ENCODE measurements at regions not wholly inside any gene's neighbourhood (a gene's known extent, or its start where the extent isn't known, plus 50 kb on each side); places are given as distances from the start of the nearest gene placed in this dataset.
A peak's percentile ranks its signal among the peaks of the same experiment; 100 is the strongest.

DNA sequence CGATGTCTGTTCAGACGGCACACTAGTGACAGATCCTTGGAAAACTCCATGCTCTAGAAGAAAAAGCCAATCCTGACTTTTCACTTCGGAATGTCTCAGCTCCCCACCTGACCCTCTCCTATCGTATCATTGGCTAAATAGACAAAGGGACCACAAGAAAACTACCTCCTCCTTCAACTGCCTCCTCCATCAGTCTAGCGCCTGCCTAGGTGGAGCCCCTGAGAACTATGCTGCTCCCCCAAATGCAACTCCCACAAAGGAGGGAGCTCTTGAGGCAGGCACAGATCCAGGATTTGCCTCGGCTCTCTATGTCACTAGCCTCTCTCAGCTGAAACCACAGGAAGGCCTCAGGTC, 148.4 kb downstream of the TOMM20 start:
- DNase-seq (ENCODE audit: low spot score), result no peak
- ATAC-seq, result peak; percentile 43
- intact Hi-C loops (cut with DNase I), result loop anchor here (10.0 kb wide), 1 partner anchor 255 kb away; no protein-coding TSS in a partner anchor

DNA sequence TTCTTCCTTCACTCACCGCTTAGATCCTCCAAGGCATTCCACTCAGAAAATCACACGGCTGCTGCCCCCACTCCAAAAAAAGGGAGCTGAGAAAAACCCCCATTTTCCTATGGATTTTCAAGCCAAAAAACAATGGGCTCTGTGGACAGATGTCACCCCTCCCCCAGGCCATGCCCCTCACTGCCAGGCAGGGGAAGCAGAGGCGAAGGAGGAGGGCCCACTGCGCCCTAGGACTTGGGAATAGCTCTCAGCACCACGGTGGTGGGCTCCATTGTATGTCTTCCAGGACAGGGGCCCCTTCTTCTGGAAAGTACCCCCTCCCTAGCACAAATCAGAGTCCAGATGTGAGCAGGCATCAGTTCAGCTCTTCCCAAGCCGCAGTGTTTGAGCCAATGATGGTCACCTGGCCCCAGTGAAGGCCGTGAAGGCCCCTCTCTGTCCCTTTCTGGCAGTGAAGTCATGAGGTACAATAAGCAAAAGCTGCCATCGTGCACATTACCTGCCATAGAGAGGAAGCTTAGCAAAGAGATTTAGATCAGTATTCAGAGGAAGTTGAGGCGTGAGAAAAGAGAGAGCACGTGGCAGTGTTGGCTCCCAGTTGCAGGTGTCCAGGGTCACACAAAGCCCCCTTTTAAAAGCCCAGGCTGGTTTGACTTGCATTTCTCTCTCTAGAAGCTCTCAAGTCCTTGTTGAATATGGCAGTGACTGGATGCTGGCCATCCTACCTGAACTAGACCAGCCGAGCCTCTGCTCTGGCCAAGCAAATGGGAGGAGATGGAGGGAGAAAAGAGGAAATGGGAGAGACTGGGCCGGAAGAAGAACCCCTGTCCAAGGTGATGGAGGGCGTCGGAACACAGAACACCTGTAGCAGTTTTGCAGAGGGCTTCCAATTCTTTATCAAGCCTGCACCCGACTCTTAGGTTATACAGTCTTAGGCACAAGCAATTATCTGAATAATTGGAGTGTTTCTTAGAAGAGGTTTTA, 149.0 kb downstream of the TOMM20 start:
- DNase-seq (ENCODE audit: low spot score), result peak; percentile 63
- intact Hi-C loops (cut with DNase I), result loop anchor here (10.0 kb wide), 2 partner anchors 255 to 385 kb away; no protein-coding TSS in a partner anchor
- ATAC-seq, result no peak

DNA sequence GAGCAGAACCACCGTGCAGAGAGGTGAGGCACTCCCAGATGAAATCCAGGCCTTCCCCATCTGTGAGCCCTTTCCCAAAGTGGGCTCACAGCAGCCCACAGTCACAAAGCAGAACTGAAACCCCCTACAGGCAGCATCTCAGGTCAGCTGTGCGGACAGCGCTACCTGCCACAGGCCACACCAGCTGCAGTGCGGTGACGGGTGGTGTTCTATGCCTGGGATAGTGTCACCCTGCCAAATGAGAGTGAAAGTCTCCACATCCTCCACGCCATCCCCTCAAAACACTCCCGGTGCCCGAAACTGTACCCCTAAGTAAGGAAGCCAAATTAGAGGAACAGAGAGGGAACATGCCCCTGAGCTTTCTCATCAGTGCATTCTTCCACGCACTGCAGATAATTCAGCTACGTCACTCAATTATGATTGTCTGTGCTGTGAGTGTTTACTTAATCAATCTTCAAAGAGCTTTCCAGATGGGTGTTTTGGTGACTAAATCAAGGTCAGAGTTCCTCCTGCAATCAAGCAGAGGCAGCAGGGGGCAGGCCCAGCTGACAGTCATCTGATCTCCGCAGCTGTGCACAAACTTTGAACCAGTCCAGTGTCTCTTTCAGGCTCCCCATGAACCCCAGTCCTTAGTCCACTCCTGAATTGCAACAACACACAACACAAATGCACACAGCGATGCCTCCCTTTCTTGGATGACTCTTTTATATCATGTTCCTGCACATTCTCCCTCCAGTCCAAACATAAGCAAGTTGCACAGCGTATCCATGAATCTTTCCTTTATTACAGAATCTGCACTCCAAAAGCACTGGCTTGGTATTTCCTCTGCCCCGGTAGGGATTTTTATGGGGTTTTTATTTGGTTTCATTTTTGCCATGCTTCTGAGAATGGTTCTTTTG, 150.0 kb downstream of the TOMM20 start:
- ATAC-seq (peak; percentile 58), DNase-seq (ENCODE audit: low spot score) (peak; percentile 78)
- intact Hi-C loops (cut with DNase I), result loop anchor here (10.0 kb wide), 1 partner anchor 384 kb away; no protein-coding TSS in a partner anchor

DNA sequence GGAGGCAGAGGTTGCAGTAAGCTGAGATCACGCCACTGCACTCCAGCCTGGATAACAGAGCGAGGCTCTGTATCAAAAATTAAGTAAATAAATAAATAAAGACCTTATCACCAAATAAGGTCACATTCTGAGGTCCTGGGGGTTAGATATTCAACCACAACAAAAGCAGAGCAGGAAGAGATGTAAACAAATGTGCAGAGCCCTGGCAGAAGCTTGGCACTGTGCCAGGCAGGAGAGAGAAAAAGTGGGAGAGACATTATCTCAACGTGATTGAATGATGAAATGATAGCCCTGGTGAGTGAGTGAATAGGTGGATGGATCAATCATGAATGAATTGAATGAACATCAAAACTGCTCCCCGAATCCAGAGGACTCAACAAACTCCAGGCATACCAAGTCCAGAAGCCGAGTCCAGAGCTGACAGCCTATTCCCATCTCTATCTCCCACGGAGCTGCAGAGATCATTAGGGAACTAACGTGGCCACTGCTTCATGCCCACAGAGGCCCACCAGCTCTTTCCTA, 150.7 kb downstream of the TOMM20 start:
- intact Hi-C loops (cut with DNase I), result loop anchor here (10.0 kb wide), 1 partner anchor 383 kb away; no protein-coding TSS in a partner anchor
- DNase-seq (ENCODE audit: low spot score) (peak; percentile 62), ATAC-seq (no peak)

DNA sequence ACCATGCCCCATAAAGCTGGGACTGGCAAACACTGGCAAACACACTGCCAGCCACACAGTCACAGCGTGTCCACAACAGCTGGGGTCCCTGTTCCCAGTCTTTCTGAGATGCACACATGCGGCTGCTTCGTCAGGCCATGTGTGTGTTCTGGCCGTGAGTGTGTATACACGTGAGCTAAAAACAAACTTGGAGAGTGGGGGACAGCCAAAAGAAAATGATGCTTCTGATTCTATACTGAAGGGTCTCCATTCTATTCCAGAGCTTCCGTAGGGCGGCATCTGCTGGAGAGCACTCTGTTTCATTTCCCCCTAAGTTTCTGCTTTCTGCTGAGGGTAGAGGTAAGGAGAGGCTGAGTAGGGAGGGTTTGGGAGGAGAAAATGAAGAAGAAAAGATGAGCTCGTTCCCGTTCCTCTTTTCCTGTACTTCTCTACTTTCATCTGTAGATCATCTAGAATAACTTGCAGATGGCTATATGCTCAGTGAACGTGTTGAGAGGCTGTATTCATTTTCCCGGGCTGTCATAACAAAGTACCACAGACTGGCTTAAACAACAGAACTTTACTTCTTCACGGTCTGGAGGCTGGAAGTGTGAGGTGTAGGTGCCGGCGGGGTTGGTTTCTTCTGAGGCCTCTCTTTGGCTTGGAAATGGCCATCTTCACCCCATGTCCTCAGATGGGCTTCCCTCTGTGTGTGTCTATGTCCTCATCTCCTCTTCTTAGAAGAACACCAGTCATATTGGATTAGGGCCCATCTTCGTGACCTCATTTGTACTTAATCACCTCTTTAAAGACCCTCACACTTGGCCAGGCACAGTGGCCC, 151.6 kb downstream of the TOMM20 start:
- DNase-seq (ENCODE audit: low spot score), result peak; percentile 44
- ATAC-seq, result no peak
- intact Hi-C loops (cut with DNase I), result loop anchor here (10.0 kb wide), 1 partner anchor 382 kb away; no protein-coding TSS in a partner anchor

DNA sequence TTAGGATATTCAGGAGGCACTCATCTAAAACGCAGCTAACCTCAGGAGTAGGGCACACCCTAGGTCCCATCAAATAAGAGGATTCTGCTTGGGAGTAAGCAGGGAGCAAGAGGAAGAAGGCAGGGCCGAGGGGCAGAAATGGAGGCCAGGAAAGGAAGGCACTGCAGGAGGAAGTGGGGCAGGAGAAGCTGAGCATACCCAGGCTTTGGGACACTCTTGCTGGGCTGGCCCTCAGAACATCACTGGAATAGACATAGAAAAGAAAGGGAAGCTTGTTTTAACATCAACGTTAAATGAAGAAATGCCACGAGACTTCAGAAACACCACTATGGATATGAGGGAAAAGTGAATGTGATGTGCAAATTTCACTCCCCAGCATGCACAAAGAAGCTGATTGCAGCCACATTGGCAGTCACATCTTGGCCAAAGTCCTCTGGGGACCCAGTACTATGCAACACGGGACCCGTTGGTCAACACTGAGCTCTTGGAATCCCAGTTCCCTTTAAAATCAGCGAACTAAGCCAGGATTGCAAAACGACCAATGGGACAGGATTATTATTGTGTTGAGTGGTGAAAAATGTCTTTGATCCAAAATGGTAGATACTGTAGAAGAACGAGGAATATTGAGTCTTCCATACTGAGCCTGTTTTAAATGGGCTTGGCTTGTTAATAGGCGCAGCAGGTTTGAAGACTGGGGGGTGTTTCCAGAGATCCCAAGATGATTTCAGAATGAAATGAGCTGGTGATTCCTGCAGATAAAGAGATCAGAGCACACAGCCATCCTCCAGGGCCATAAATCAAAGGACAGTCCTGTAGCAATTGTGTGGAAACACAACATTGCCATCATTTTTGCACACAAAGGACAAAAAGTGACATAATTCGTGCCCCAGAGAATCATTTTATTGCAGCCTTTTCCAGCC, 152.4 kb downstream of the TOMM20 start:
- peak; percentile 8 for ATAC-seq
- peak; percentile 62 for DNase-seq (ENCODE audit: low spot score)

DNA sequence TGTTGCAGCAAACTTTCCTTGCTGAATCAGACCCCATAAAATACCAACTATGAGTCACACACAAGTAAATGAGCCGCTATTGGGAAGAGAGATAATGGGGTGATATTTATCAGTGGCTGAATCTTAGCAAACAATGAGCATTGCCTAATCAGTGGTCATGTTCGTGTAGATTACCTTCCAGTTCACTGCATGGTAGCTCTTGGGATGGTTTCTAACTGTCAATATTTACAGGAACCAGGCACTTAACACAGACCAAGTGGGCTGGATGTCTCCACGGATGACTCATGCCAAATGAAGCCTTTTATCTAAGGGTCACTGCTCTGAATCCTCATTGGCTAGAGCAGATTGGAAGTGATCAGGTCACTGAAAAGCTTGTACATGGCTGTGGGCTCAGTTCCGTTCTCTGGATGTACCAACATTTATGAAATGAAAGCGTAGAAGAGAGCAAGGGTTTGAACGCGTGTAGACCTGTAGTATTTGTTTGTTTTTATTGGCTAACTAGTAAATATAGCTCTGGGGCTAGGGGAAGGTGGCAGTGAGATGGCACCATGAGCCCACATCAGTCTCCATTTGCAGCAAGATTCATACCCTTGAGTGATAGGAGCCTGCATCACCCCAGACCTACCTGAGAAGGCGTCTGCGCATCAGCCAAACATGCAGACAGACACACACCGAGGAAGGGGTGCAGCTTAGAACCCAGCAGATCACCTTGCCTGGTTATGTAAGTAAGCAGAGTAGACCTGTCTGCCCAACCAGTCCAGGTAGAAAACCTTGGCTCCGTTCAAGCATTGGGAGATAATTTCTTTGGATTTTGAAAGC, 153.3 kb downstream of the TOMM20 start:
- DNase-seq (ENCODE audit: low spot score), result peak; percentile 40
- ATAC-seq, result no peak
- intact Hi-C loops (cut with DNase I), result loop anchor here (10.0 kb wide), 1 partner anchor 381 kb away; no protein-coding TSS in a partner anchor

More for the DNA sequence above, 152.4 kb downstream of the TOMM20 start:
- intact Hi-C loops (cut with DNase I), result loop anchor here (10.0 kb wide), 1 partner anchor 381 kb away; no protein-coding TSS in a partner anchor

DNA sequence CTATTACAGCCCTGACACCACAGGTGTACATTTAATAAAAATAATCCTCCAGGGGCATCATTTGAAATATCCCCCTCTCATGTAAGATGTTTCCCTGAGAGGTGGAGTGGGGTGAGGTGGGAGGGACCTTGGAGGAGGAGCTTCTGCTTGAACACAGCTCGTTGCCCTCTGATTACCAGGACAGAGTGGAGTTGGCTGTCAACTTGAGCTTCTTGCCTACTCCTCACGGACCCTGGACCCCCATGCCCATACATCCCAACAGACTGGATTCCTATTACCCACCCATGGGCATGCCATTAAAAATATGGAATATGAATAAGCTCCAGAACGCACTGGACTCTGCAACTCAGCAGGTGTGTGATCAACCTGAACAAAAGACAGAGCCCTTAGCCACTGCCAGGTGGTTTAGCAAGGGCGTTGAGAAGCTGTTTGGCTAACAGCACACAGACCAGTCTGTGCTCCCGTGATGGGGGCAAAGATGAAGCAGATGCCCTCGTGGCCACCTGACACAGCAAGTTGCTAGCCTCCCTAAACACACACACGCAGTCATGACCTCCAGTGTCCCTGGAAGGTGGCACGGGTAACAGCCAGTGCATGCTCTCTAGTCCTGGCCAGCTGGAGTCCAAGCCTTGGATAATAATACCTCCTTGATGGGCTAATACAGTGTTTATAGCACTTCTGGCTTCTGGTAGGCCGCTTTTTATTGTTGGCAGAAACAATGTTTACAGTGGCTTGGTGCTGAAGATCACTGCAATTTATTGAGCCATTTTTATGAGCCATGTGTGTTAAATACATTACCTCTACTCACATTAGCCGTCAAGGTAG, 155.0 kb downstream of the TOMM20 start:
- DNase-seq (ENCODE audit: low spot score) (peak; percentile 46), ATAC-seq (no peak)
- intact Hi-C loops (cut with DNase I), result loop anchor here (10.0 kb wide), 1 partner anchor 379 kb away; no protein-coding TSS in a partner anchor

DNA sequence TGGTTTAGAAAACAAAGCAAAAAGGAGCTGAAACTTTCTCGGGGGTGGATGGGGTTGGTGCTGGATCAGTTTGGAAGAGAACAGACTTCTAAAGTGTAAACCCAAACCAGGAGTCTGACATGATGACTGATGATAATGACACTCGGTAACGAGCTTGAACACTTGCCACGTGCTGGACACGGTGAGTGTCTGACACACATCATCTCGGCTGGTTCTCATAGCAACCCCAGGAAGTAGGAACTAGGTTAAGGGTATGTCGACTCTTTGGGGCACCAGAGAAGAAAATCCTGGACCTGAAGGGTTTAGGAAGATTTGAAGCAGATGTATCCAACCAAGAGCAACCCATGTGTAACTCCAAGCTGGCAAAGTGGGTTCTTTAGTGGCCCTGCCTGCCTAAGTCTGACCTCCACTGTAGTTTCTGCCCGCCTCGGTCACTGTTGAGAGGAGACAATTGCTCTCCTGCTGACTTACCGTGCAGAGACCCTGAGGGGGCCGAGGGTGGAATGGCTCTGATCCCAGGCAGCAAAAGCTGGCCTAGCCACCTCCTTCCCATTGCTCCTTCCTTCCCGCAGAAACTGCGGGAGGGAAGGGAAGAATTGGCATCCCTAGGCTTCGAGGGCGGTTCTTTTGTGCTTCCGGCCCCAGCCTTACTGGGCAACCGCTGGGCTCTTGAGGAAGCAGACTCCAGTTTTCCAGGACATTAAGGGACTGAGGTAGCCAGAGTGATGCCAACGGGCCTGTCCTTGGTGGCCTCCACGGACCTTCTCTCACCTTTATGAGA, 156.0 kb downstream of the TOMM20 start:
- intact Hi-C loops (cut with DNase I), result loop anchor here (10.0 kb wide), 1 partner anchor 378 kb away; no protein-coding TSS in a partner anchor
- DNase-seq (ENCODE audit: low spot score), result peak; percentile 50

DNA sequence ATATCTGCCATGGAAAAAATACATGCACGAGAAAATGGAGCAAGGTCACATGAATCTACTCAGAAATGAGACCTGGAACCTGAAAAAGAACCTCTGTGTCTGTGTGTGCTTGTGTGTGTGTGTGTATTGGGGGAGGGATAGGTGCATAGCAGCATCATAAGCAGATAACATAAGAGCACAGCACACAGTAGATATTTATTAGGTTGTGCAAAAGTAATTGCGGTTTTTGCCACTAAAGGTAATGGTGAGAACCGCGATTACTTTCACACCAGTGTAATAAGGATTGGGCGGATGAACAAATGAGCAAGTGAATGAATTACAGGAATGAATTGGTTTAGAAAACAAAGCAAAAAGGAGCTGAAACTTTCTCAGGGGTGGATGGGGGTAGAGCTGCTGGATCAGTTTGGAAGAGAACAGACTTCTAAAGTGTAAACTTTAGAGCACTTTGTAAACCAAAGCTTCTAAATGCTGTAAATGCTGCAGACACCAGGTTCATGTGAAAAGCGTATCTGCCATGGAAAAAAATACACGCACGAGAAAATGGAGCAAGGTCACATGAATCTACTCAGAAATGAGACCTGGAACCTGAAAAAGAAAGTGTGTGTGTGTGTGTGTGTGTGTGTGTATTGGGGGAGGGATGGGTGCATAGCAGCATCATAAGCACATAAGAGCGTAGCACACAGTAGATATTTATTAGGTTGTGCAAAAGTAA, 156.9 kb downstream of the TOMM20 start:
- ATAC-seq (no peak), DNase-seq (ENCODE audit: low spot score) (no peak)
- intact Hi-C loops (cut with DNase I), result loop anchor here (10.0 kb wide), 1 partner anchor 377 kb away; no protein-coding TSS in a partner anchor

More for the DNA sequence above, 156.0 kb downstream of the TOMM20 start:
- ATAC-seq, result no peak

DNA sequence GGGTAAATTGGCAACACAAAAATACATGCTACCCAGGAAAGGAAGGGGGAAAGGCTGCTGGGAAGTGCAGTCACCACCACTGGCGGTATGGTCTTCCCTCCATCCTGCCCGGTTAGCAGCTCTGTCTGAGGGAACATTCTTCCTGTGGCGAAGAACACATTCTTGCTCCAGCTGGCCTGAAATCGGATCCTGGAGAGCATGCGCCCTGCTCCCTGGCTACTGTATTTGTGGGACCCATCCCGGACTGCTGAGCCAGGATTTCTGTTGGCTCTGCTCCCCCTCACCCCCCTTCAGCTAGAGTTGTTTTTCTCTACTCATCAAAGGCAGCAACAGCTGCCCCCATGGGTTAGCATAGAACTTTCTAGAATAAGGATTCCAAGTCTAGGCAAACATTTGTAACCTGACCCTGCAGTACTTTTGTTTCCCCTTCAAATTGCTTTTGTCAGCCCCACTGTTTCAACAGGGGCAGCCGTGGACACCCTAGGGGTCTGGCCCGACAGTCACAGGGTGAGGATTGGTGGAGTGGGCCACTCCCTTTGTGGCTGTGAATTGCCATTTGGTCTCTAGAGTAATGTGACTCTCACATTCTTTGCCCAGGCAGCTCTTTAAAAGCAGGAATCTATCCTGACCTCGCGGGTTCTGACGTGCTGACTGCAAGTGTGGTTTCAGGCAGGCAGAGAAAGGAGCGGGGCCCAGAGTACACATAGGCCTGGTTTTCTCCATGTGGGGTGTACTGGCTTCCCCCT, 157.7 kb downstream of the TOMM20 start:
- intact Hi-C loops (cut with DNase I), result loop anchor here (10.0 kb wide), 1 partner anchor 376 kb away; no protein-coding TSS in a partner anchor
- ATAC-seq, result peak; percentile 89
- peak; percentile 86 for DNase-seq (ENCODE audit: low spot score)

DNA sequence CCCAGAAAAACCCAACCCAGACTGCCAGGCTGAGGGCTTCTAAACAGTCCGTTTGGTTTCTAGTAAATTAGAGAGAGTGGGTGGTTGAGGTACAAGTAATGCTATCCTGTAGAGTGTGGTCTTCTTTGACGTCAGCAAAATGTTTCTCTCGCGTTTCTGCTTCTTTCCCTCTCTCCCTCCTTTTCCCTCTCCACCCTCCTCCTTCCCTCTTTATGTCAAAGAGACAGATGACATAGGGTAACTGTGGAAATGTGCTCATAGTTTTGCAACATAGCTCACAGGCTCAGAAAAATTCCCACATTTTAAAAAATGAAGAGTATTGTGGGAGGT, 158.3 kb downstream of the TOMM20 start:
- DNase-seq (ENCODE audit: low spot score) (no peak), ATAC-seq (peak; percentile 56)
- intact Hi-C loops (cut with DNase I), result loop anchor here (10.0 kb wide), 1 partner anchor 376 kb away; no protein-coding TSS in a partner anchor

Measured in sciatic nerve (tissue), 2 donors.